HEK293 (cell line): ENCODE measurements at regions not wholly inside any gene's neighbourhood (a gene's known extent, or its start where the extent isn't known, plus 50 kb on each side); places are given as distances from the start of the nearest gene placed in this dataset.

Source experiments
- MEIS1 ChIP-seq: sonication (generic); formaldehyde crosslinking; IDR thresholded peaks from 2 replicates; pipeline ENCODE4 v1.8.1; 2022; ENCODE audit warnings: missing genetic modification reagents, mild to moderate bottlenecking, borderline replicate concordance
- SETDB1 ChIP-seq: IDR thresholded peaks from one replicate; pipeline ENCODE4 v1.6.1; 2017; ENCODE audit warnings: mild to moderate bottlenecking, low read length, moderate library complexity, mixed read lengths; ENCODE audit not compliant: insufficient read length
- SP2 ChIP-seq: fragments of 450-650 bp; formaldehyde crosslinking; IDR thresholded peaks from 2 replicates; pipeline ENCODE4 v1.5.1; 2016; ENCODE audit warnings: missing biosample characterization, missing genetic modification characterization
- ZNF202 ChIP-seq: fragments of 450-650 bp; formaldehyde crosslinking; IDR thresholded peaks from 2 replicates; pipeline ENCODE4 v1.5.1; 2016; ENCODE audit warnings: missing biosample characterization, missing genetic modification characterization, borderline replicate concordance
- TF ChIP-seq, protein P1 (sequence below): fragments of 450-650 bp; formaldehyde crosslinking; IDR thresholded peaks from 2 replicates; pipeline ENCODE4 v1.5.1; 2016; ENCODE audit warnings: missing biosample characterization, missing genetic modification characterization

DNA sequence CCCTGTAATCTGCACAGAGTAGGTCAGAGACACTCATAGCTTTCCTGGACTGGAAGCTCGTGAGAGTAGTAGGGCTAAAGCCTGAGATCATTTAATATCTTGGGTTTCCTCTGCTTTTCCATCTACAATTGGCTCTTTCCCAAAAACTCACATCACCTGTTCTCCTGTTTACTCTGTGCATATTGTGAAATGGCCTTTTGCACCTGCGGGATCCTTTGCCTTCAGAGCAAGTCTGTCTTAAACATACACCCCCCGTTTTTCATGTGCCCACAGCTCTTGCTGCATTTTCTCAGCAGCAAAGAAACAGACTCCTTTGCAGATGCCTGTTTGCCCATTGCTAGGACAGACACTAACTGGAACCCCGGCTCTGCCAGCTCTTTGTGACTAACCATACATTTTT lies 608.3 kb upstream of the PCDH10 start:
- TF ChIP-seq ZNF202 (tag by site-specific recombination) = no peak
- TF ChIP-seq SETDB1 = no peak
- TF ChIP-seq MEIS1 (CRISPR knock-in tag) = no peak
- TF ChIP-seq, protein P1, sequence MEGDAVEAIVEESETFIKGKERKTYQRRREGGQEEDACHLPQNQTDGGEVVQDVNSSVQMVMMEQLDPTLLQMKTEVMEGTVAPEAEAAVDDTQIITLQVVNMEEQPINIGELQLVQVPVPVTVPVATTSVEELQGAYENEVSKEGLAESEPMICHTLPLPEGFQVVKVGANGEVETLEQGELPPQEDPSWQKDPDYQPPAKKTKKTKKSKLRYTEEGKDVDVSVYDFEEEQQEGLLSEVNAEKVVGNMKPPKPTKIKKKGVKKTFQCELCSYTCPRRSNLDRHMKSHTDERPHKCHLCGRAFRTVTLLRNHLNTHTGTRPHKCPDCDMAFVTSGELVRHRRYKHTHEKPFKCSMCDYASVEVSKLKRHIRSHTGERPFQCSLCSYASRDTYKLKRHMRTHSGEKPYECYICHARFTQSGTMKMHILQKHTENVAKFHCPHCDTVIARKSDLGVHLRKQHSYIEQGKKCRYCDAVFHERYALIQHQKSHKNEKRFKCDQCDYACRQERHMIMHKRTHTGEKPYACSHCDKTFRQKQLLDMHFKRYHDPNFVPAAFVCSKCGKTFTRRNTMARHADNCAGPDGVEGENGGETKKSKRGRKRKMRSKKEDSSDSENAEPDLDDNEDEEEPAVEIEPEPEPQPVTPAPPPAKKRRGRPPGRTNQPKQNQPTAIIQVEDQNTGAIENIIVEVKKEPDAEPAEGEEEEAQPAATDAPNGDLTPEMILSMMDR (tag by site-specific recombination) = no peak
- TF ChIP-seq SP2 = no peak
